GM20000 (cell line): ENCODE measurements at regions not wholly inside any gene's neighbourhood (a gene's known extent, or its start where the extent isn't known, plus 50 kb on each side); places are given as distances from the start of the nearest gene placed in this dataset.

Experiments
- DNase-seq: peaks from one replicate; pipeline ENCODE4 v3.0.0; 2012; ENCODE audit warnings: low spot score
- CTCF ChIP-seq: IDR thresholded peaks from 2 replicates; pipeline ENCODE4 v1.5.1; 2012; ENCODE audit warnings: mild to moderate bottlenecking, control low read depth; ENCODE audit errors: extremely low read depth, missing control alignments

- no peak for TF ChIP-seq CTCF
- no peak for DNase-seq
Measured at GRCh38 chr17:5693821-5694220, 109.5 kb upstream of the NLRP1 start.

GRCh38 chr17:5694551-5694950, 110.2 kb upstream of the NLRP1 start:
- DNase-seq = no peak
- no peak for TF ChIP-seq CTCF

- no peak for DNase-seq
- TF ChIP-seq CTCF = no peak
Measured at GRCh38 chr17:5695480-5695879, 111.2 kb upstream of the NLRP1 start.

- no peak for TF ChIP-seq CTCF
- DNase-seq = no peak
Measured at GRCh38 chr17:5698959-5699358, 114.7 kb upstream of the NLRP1 start.

GRCh38 chr17:5699814-5700213, 115.5 kb upstream of the NLRP1 start:
- TF ChIP-seq CTCF = no peak
- DNase-seq = no peak

GRCh38 chr17:5700745-5701144, 116.4 kb upstream of the NLRP1 start:
- no peak for TF ChIP-seq CTCF
- no peak for DNase-seq

GRCh38 chr17:5701381-5701780, 117.1 kb upstream of the NLRP1 start:
- no peak for TF ChIP-seq CTCF
- no peak for DNase-seq
